ENCODE measurements at regions not wholly inside any gene's neighbourhood (a gene's known extent, or its start where the extent isn't known, plus 50 kb on each side); places are given as distances from the start of the nearest gene placed in this dataset.

DNA sequence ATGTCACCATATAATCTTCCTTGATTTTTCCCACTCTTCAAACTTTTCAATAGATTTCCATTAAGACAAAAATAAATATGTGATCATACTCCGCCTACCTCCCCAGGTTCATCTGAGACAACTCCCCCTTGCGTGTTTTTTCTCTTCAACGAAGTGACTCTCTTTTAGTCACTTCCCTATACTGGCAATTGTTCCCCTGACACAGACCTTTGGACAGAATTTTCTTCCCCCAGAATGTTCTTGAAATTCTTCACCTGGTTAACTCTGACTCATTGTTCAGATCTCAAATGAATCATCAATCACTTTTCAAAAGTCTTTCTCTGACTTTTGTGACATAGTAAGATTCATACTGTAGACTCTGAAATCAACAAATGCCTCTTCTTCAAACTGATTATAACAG, 727.3 kb upstream of the LMO3 start:
- no peak overlapping the region for H3K4me3 ChIP-seq (ENCODE audit: low read depth, low read length)
- TF ChIP-seq, protein P1, sequence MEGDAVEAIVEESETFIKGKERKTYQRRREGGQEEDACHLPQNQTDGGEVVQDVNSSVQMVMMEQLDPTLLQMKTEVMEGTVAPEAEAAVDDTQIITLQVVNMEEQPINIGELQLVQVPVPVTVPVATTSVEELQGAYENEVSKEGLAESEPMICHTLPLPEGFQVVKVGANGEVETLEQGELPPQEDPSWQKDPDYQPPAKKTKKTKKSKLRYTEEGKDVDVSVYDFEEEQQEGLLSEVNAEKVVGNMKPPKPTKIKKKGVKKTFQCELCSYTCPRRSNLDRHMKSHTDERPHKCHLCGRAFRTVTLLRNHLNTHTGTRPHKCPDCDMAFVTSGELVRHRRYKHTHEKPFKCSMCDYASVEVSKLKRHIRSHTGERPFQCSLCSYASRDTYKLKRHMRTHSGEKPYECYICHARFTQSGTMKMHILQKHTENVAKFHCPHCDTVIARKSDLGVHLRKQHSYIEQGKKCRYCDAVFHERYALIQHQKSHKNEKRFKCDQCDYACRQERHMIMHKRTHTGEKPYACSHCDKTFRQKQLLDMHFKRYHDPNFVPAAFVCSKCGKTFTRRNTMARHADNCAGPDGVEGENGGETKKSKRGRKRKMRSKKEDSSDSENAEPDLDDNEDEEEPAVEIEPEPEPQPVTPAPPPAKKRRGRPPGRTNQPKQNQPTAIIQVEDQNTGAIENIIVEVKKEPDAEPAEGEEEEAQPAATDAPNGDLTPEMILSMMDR (IDR thresholded peaks at IDR 0.05; ENCODE audit: insufficient read depth, low read depth, low read length) = no peak
- no peak for DNase-seq (ENCODE audit: low read depth)

DNA sequence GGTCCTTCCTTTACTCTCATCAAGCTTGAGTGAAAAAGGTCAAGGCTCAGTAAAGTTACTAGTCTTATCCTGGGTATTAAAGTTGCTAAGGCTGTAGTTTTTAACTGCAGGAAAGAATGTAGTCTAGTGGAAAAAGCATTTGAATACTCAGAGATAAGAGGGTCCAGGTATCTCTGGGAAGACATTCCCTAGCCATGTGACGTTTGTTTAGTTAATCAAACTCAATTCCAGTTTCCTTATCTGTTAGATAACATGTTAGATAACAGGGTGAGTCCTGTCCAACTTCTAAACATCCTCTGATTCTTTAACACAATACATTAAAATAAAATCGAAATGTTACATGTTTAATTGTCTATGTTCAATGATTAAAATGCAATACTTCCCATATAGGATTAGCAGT, 720.7 kb upstream of the LMO3 start:
- no peak overlapping the region for H3K4me3 ChIP-seq (ENCODE audit: low read depth, low read length)
- DNase-seq (ENCODE audit: low read depth) = no peak
- TF ChIP-seq, protein P1 (IDR thresholded peaks at IDR 0.05; ENCODE audit: insufficient read depth, low read depth, low read length) = no peak

DNA sequence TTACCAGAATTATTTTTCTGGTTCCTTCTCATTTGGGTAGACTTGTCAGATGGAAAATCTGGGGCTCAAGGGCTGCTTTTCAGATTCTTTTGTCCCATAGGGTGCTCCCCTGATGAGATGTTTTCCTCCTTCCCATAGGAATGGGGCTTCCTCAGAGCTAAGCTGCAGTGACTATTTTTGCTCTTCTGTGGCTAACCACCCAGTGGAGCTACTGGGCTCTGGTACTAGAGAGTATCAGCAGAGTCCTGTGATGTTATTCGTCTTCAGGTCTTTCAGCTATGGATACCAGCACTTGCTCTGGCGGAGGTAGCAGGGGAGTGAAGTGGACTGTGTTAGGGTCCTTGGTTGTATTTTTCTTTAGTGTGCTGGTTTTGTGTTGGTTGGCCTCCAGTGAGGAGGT, 716.1 kb upstream of the LMO3 start:
- no peak overlapping the region for H3K4me3 ChIP-seq (ENCODE audit: low read depth, low read length)
- DNase-seq (ENCODE audit: low read depth) = no peak
- TF ChIP-seq, protein P1 (IDR thresholded peaks at IDR 0.05; ENCODE audit: insufficient read depth, low read depth, low read length) = no peak

DNA sequence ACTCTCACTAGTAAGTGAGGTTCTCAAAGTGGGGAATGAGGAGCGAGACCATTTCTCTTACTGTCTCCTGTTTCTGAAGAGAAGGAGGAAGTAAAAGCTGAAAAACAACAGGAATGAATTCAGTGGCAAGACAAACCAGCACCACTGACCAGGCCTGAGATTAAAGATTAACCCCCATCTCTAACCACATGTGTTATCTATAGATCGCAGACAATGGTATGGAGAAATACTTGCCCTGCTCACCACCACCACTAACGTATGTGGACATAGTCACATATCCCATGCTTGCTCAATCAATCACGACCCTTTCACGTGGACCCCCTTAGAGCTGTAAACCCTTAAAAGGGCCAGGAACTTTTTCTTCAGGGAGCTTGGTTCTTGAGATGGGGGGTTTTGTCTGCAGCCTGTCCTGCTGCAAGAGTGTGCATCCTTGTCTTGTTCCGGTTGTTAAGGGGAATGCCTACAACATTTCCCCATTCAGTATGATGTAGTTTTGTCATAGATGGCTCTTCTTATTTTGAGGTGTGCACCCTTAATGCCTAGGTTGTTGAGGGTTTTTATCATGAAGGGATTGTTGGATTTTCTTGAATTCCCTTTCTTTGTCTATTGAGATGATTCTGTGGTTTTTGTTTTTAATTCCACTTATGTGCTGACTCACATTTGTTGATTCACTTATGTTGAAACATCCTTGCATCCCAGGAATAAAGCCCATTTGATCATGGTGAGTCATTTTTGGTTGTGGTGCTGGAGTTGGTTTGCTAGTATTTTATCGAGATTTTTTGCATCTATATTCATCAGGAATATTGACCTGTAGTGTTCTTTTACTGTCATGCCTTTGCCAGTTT, 698.8 kb upstream of the LMO3 start:
- no peak overlapping the region for H3K4me3 ChIP-seq (ENCODE audit: low read depth, low read length)
- TF ChIP-seq, protein P1 (IDR thresholded peaks at IDR 0.05; ENCODE audit: insufficient read depth, low read depth, low read length) = no peak
- peak; percentile 1 for DNase-seq (ENCODE audit: low read depth)

DNA sequence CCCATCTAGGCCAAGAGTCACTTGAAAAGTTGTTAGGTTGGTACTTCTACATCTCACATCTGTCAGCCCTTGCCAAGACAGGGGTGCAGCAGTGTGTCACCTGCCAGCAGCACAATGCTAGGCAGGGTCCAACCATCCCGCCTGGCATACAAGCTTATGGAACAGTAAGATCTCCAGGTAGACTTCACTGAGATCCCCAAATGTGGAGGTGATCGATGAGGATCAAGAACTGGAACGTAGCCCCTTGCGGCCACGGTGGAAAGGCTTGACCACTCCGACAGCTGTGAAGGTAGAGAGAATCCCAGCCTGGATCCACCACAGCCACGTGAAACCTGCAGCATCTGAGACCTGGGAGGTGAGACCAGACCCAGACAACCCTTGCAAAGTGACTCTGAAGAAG, 696.0 kb upstream of the LMO3 start:
- TF ChIP-seq, protein P1 (IDR thresholded peaks at IDR 0.05; ENCODE audit: insufficient read depth, low read depth, low read length) = no peak
- DNase-seq (ENCODE audit: low read depth) = no peak
- no peak overlapping the region for H3K4me3 ChIP-seq (ENCODE audit: low read depth, low read length)

DNA sequence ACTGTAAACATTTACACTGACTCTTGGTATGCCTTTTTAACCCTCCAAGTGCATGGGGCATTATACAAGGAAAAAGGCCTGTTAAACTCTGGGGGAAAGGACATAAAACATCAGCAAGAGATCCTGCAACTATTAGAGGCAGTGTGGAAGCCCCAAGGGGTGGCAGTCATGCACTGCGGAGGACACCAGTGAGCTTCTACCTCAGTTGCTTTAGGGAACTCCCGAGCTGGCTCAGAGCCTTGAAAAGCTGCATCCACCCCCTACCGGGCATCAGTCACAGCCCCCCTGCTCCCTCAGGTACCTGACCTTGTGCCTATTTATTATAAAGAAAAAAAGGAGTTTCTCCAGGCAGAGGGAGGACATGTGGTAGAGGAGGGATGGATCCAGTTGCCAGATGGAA, 695.6 kb upstream of the LMO3 start:
- DNase-seq (ENCODE audit: low read depth) = no peak
- TF ChIP-seq, protein P1 (IDR thresholded peaks at IDR 0.05; ENCODE audit: insufficient read depth, low read depth, low read length) = no peak
- H3K4me3 ChIP-seq (ENCODE audit: low read depth, low read length) = no peak overlapping the region

DNA sequence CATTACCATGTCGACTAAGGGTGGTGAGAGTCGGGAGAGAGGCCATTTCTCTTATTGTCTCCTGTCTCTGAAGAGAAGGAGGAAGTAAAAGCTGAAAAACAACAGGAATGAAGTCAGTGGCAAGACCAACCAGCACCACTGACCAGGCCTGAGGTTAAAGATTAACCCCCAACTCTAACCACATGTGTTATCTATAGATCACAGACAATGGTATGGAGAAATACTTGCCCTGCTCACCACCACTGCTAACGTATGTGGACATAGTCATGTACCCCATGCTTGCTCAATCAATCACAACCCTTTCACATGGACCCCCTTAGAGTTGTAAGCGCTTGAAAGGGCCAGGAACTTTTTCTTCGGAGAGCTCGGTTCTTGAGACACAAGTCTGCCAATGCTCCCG, 690.9 kb upstream of the LMO3 start:
- TF ChIP-seq, protein P1 (IDR thresholded peaks at IDR 0.05; ENCODE audit: insufficient read depth, low read depth, low read length) = no peak
- no peak overlapping the region for H3K4me3 ChIP-seq (ENCODE audit: low read depth, low read length)
- no peak for DNase-seq (ENCODE audit: low read depth)

All from fibroblast of villous mesenchyme (primary cell).